ENCODE measurements at regions not wholly inside any gene's neighbourhood (a gene's known extent, or its start where the extent isn't known, plus 50 kb on each side); places are given as distances from the start of the nearest gene placed in this dataset.
A peak's percentile ranks its signal among the peaks of the same experiment; 100 is the strongest.

GRCh38 chr10:1966712-1967376 is 229.5 kb upstream of the ADARB2 start:
- TF ChIP-seq CTCF (conservative IDR thresholded peaks at IDR 0.05; ENCODE audit: low read depth, low read length), result no peak
- no peak overlapping the region for H3K4me3 ChIP-seq (ENCODE audit: low read depth, low read length)
- no peak for DNase-seq (ENCODE audit: low read depth)

GRCh38 chr10:1964476-1964875 is 227.2 kb upstream of the ADARB2 start:
- no peak for TF ChIP-seq CTCF (conservative IDR thresholded peaks at IDR 0.05; ENCODE audit: low read depth, low read length)
- DNase-seq (ENCODE audit: low read depth), result no peak
- no peak overlapping the region for H3K4me3 ChIP-seq (ENCODE audit: low read depth, low read length)

GRCh38 chr10:1963341-1963740 is 226.0 kb upstream of the ADARB2 start:
- no peak for DNase-seq (ENCODE audit: low read depth)
- TF ChIP-seq CTCF (conservative IDR thresholded peaks at IDR 0.05; ENCODE audit: low read depth, low read length), result no peak
- H3K4me3 ChIP-seq (ENCODE audit: low read depth, low read length), result no peak overlapping the region

GRCh38 chr10:1961989-1962388 is 224.7 kb upstream of the ADARB2 start:
- DNase-seq (ENCODE audit: low read depth), result no peak
- TF ChIP-seq CTCF (conservative IDR thresholded peaks at IDR 0.05; ENCODE audit: low read depth, low read length), result peak; percentile 51
- H3K4me3 ChIP-seq (ENCODE audit: low read depth, low read length), result no peak overlapping the region

GRCh38 chr10:1960982-1961381 is 223.7 kb upstream of the ADARB2 start:
- TF ChIP-seq CTCF (conservative IDR thresholded peaks at IDR 0.05; ENCODE audit: low read depth, low read length), result no peak
- no peak overlapping the region for H3K4me3 ChIP-seq (ENCODE audit: low read depth, low read length)
- DNase-seq (ENCODE audit: low read depth), result no peak

- TF ChIP-seq CTCF (conservative IDR thresholded peaks at IDR 0.05; ENCODE audit: low read depth, low read length), result no peak
- DNase-seq (ENCODE audit: low read depth), result no peak
- H3K4me3 ChIP-seq (ENCODE audit: low read depth, low read length), result no peak overlapping the region
Observed at GRCh38 chr10:1957057-1957456, 219.7 kb upstream of the ADARB2 start.

- no peak overlapping the region for H3K4me3 ChIP-seq (ENCODE audit: low read depth, low read length)
- TF ChIP-seq CTCF (conservative IDR thresholded peaks at IDR 0.05; ENCODE audit: low read depth, low read length), result no peak
- no peak for DNase-seq (ENCODE audit: low read depth)
Observed at GRCh38 chr10:1954300-1954699, 217.0 kb upstream of the ADARB2 start.
